DMS53 (cell line): ENCODE measurements at regions not wholly inside any gene's neighbourhood (a gene's known extent, or its start where the extent isn't known, plus 50 kb on each side); places are given as distances from the start of the nearest gene placed in this dataset.
A peak's percentile ranks its signal among the peaks of the same experiment; 100 is the strongest.

Experiments used
- DNase-seq: peaks from one replicate; lab custom pipeline; 2025; lab: John Stamatoyannopoulos, UW

DNA sequence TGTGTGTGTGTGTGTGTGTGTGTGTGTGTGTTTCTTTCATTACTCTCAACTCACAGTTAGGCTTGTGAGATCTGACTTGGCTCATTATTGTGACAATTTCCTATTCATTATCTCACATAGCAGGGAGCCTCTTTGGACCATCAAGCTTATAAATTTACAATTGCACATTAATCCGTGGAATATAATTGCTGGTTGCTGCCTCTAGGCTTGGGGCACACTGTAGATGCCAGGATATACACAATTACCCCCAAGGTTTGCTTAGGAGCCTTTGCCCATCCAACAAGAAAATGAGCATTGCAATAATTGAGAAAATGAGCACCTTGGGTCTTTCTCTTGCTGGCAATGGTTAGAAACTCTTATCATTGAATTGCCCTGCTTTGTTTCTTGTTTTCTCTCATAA is 161.6 kb upstream of the DMRTA1 start:
- no peak for DNase-seq

DNA sequence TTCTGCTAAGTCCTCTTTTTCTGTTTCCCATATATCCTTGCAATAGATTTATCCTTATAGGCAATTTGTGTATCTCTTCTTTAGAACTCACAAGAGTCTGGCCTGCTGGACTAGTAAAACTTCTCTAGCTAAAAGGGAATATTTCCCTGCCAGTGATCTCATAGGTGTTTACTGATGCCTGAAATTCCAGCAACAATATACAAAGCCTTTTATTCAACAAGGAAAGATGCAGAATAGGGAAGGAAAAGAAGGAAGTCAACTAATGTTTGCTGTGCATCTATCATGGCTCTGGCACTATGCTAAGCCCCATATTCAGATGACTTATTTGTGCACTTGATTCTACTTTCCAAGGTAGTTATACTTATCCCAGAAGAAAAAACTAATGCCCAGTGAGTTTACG is 160.0 kb upstream of the DMRTA1 start:
- DNase-seq, result no peak

DNA sequence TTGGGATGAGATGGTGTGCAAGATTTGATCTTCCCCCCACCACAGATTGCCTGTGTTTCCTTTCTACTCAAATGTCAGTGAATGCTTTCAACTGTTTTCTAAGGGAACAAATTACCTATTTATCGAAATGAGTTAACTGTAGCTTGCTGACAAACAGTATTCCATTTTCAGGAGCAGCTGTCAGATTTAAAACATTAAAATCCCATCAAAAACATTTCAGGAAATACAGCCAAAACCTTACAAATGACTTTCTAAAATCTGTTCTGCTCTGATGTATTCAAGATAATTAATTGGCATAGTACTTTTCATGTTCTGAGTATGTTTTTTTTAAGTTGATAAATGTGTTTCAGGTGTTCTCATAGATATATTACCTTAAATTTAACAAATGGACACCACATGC is 158.0 kb upstream of the DMRTA1 start:
- no peak for DNase-seq

DNA sequence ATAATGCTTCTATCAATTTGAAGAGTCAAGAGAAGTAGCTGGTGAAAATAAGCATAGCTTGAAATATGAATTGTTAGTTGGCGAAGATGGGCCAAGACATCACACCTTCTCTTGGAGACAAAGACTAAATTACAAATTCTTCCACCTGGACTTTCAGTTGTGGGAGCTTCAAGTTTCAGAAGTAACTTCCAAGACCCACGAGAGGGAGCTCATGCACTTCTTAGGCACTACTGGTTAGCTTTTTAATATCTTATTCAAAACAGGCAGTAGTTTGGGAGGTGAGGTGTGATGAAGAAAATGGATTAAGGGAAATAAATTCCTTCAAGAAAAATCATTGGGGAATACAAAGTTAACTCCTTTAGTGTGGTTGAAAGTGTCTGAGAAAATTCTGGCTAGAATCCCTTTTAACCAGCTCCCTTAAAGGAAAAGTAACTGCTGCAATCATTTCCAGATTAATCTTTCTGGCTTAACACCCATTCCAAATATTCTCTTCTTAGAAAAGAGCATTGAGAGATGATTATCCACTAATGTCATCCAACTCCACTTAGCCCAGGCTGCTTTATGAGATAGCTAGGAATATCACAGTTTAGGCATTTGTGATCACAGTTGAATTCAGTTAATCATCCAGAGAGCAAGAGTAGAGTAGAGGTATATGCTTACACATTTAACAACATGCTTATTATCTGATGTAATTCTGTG is 139.5 kb upstream of the DMRTA1 start:
- peak; percentile 75 for DNase-seq

DNA sequence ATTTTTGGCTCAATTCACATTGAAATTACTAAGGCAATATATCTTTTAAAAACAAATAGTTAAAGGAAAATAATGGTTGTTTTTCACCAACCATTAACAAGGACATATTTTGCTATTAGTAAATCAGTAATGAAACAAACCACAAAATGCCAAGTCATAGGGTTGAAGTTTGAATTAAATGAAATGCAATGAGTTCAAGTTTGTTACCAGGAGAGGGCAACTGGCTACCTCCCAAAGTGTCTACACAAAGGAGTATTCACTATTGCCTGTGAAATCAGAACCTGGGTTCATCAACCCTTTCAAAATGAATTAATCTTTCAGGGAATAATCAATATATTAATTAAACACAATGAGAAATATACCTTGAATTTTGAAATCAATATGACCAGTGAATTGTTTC is 138.4 kb upstream of the DMRTA1 start:
- peak; percentile 8 for DNase-seq

DNA sequence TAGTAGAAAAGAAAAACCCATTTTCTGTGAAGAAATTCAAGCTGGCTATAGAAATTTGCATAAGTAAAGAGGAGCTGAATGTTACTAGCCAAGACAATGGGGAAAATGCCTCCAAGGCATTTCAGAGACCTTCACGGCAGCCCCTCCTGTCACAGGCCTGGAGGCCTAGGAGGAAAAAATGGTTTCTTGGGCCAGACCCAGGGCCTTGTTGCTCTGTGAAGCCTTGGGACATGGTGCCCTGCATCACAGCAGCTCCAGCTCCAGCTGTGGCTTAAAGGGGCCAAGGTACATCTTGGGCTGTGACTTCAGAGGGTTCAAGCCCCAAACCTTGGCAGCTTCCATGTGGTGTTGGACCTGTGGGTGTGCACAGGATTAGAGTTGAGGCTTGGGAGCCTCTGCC is 130.0 kb upstream of the DMRTA1 start:
- DNase-seq, result no peak

DNA sequence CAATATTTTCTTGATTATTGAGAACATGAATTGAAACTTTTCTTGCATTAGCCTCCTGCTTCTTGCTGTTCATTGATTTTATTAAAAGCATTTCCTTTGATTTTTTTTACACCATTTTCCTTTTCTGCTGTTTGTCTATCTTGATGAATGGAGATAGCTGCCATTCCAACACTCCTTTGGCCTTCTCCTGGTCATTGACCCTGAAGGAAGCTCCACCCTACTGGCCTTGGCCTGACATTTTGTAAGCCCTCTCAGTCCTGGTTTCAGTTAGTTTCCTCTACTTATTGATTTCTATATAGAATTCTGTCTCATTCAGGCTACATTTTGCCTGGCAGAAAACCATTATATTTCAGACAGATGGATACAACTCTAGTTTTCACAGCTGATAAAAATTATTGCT is 115.1 kb upstream of the DMRTA1 start:
- DNase-seq, result no peak

DNA sequence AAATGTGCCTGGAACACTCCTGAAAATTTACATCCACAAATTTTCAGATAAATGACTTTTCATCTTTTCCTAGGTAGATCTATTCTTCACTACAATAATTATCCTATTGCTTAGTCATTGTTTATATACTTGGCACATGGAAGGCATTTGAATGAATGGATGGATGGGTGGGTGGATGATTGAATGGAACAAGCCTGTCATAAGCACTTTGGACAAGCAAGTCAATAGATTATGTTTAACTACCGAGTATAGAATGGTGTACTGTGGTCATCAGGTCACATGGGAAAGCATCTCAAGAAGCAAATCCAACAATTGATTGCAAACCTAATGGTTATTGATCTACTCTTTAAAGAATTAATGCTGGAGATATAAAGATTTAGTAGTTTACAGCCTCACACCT is 114.4 kb upstream of the DMRTA1 start:
- peak; percentile 9 for DNase-seq

DNA sequence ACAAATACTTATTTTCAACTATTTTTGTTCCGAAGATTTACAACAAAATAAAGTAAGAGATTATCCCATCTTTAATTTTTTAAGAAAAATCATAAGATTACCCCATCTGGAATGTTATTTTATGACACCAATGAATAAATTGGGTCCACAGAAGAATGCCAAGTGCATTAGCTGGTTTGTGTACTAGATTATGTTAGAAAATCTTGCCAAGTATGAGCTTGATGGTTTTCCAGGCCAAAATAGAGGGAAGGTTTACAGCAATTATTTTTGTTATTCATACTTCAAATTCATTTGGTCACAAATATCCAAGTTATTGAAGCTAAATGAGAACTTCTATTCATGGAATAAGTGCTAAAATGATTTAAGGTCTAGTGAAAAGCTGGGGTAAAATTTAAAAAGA is 109.4 kb upstream of the DMRTA1 start:
- no peak for DNase-seq

DNA sequence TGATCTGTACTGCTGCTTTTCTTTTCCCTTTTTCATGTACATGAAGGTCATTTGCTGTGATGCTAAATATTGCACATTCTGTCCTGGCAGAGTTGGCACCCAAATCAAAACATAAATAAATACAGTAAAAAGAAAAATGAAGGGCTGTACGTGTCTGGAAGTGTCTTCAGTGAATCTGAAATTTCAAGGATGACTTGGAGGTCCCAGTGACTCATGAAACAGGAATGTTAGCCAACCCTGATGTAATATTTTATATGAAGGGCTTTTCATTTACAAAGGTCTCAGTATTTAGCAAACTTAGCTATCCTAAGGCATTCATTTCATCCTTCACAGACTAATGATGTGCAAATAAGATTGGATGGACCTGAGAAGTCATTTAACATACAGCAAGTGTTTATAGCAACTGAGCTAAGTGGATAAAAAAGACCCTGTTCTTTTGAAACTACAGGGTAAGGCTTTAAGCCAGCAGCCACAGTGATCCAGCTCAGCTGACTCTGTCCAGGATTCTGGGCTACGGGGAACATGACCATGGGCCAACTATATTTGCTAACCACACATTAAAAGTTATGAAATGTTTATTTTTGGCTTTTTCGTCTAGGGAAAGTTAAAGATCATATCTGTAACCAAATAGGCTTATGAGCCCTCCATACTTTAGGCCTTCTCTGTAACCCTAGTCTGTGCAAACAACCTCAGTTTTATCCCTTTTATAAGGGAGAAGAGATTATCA is 104.0 kb upstream of the DMRTA1 start:
- no peak for DNase-seq

DNA sequence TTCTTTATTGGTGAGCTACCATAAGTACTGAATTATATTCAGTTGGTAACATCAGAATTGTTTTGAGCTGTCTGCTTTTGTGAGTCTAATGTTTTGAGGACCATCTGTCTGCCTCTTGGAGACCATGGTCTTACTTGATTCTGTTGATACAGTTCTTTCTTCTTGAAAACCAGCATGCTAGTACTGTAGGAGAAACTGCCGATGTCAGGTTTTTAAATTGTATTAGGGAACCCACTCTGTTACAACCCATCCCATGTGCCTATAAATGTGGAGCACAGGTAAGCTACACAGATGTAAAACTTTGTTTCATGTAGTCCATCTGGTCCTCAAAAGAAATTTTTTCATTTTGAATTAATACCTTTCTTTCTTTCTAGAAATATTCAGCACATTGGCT is 103.4 kb upstream of the DMRTA1 start:
- DNase-seq, result no peak

DNA sequence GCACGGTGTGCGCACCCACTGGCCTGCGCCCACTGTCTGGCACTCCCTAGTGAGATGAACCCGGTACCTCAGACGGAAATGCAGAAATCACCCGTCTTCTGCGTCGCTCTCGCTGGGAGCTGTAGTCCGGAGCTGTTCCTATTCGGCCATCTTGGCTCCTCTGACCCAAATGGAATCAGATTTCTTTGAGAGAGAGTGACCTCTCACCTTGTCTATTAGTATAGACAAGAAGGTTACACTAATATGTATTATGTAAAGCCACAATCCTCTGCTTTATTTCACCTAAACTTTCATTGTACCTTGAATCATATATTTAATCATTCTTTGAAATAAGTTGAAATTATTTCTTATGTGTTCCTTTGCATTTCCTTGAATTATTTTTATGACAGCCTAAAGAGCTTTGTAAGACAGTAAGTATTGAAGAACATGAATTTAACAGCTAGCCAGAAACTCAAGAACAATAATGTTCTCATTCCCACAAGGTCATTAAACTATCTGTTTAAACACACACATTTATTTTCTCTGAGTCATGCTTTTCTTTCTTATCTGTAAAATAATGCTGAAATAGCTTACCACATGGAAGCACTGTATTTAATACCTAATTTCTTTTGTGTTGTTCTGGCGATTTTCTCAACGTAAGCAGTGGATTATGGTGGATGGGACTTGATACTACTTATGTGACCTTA is 91.8 kb upstream of the DMRTA1 start:
- DNase-seq, result no peak

DNA sequence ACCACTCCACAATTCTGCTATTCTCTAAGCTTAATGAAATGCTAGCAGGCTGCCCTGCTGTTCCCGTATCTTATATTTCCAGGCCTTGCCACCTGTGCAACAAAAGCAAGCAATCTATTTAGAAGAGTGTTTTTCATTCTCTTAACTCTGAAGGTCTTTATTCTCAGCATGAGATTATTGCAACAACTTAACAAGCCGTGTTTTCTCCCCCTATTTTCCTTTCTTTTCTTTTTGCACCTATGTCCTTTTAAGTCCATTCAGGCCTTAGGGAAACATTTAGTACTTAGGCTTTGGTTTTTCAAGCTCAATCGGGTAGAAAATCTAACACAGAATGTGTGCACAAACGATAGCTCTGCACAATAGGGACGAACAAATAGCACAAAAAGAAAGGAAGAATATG is 89.6 kb upstream of the DMRTA1 start:
- no peak for DNase-seq

DNA sequence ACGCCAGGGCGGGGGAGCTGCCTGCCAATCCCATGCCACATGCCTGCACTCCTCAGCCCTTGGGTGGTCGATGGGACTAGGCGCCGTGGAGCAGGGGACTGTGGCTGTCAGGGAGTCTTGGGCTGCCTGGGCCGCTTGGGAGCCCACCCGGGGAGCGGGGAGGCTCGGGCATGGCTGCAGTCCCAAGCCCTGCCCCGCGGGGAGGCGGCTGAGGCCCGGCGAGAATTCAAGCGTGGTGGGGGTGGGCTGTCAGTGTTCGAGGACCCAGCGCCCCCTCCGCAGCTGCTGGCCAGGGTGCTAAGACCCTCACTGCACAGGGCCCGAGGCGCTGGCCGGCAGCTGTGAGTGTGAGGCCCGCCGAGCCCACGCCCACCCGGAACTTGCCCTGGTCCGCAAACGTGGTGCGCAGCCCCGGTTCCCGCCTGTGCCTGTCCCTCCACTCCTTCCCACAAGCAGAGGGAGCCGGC is 83.2 kb upstream of the DMRTA1 start:
- no peak for DNase-seq

DNA sequence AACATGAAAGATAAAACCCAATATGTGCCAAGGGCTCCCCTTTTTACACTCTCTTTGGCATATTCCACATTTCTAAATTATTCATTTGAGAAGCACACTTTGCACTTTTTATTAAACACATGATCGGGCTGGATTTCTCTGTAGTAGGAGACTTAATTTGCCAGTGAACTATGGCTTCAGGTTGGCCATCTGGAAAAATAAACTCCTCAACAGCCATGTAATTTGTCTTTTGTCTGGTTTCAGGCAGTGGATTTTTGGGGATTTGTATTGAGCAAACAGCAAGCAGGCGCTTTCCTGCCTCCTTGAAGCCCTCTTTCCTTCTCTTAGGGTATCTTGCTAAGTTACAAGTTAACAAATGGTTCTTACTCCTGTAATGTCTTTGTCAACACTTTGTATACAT is 73.0 kb upstream of the DMRTA1 start:
- no peak for DNase-seq

DNA sequence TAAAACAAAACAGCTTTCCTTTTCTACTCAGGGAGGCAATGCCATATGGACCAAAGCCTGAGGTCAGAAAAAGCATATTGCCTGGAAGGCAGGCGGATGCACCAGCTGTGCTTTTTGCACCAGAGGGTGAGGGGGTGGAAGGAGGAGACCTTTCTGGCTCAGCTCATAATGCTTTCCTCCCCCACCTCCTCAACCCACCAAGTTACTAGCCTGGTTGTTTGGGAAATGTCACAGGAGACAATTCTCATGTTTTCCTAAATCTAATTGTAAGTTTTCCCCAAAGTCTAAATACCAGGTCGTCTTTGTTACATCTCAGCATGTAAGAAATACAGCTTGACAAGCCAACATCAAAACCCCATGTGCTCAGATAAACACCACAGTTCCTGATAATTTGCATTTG is 72.6 kb upstream of the DMRTA1 start:
- peak; percentile 5 for DNase-seq

DNA sequence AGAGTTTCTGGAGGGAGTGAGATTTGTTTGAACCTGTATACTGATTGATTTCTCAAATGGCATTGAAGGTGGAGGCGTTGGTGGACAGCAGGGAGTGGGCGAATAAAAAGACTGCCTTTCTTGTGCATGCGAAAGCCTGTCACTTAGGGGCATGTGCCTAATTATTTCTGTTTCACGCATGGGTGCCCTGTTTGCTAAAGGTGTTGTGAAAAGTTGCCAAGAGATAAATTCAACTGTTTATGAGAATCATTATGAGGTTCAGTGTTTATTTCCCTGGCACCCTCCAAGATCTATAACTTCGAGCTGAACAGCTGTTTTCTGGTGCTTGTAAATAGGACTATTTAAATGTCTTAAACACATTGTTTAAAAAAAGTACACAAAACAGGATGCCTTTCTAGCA is 67.4 kb upstream of the DMRTA1 start:
- DNase-seq, result no peak

DNA sequence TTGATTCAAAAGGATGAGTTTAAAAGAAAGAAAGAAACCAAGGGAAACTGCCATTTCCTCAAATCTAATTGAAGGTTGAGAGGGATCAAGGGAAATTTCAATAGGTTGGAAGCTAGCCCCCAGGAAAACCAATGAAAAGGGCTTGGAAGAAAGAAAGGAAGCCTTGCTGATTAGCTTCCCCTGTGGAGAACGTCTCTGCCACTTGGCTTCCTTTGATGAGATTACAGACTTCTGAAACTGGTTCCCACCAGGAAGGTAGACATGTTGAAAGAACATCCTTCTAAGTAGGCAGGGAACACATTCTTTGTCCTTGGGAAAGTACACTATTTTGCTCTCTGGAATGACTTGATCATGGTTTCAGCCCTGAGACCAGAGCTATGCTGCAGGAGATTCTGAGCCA is 65.5 kb upstream of the DMRTA1 start:
- DNase-seq, result no peak

DNA sequence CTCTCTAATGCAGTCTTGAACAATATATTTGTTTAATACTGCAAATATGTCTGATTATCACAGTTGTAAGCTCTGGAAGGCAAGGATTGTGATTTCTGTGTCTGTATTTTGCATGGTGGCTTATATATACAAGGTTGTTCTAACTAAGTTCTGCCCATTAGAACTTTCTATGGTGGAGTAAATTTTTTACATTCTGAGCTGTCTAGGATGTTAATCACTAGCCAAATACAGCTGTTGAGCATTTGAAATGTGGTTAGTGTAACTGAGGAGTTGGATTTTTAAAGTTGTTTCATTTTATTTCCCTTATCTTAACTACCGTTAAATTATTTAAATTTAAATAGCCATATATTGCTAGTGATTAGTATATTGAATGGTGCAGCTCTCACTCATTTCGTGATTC is 64.3 kb upstream of the DMRTA1 start:
- no peak for DNase-seq

DNA sequence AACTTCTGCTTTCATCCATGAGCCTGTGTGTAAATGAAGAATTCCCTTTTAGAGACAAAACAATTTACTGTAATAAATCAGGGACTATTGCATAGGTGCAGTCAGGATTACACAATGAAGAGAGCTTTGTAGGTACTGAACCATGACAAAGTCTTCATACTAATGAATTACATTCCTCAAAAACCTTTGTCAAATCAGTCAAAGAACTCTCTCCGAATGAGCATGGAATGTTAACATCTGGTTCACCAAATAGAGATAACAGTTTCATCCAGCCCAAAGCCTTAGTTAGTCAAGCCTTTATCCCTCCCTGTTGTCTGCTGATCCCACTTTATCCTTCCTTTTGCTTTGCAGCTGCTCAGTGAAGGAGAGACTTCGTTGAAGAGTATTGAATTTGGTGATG is 62.9 kb upstream of the DMRTA1 start:
- no peak for DNase-seq

DNA sequence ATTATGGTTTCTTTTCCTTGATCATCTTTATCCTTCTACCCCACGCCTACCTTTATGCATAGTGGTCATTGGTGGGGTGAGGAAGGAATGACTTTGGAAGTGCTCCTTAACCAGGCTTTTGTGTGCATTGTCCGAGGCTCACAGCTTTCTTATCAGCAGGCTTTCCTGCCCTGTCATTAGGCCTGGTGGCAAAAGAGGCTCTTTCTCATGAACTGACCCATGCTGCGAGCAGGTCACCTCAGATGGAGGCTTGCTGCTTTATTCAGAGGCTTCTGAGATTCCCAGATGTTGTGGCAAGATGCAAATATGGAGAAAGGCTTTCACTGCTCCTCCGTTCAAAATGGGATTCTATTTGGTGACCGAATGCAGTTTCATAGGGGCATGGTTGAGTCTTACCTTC is 57.4 kb upstream of the DMRTA1 start:
- DNase-seq, result no peak

DNA sequence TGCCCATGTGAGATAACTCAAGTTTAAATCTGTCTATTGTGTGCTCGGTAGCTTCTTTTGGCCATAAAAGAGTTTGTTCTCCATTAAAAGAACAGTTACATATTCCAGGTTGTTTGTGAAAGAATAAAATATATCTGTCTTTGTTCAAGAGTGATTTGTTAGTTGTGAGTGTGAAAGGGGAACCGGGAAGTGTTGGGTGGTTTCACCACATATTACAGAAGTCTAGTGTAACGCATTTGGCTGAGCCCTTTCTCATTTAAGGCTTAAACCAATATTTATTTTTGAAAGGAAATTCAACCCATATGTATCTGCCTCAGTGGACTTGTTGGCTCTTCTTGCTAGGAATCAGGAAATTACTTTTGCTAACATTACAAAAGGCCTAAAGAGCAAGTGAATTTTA is 54.1 kb upstream of the DMRTA1 start:
- no peak for DNase-seq

DNA sequence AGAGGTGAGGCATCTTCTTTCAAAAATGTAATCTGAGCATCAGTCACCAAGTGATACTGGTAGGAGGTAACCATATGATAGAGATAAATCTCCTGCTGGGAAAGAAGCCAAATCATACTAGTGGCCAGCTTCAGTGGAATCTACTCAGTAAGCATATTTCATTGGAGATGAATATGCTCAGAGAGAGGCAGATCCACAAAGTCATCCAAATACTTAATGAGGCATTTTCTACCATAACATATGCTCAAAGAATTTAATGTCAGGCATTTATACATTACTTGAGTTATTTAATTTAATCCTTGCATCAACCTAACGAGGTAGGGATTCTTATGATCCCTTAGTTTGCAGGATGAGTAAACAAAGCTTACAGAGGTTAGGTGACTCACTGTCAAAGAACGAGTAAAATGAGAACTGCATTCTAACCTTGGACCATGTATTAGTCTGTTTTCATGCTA is 50.9 kb upstream of the DMRTA1 start:
- peak; percentile 28 for DNase-seq
